H1 (cell line): ENCODE measurements at regions not wholly inside any gene's neighbourhood (a gene's known extent, or its start where the extent isn't known, plus 50 kb on each side); places are given as distances from the start of the nearest gene placed in this dataset.
A peak's percentile ranks its signal among the peaks of the same experiment; 100 is the strongest.

Experiments used
- CTCF ChIA-PET: fragments of 300-600 bp; sonication (Branson Sonifier 250); formaldehyde crosslinking; loops from one replicate; lab custom pipeline; 2021; ENCODE audit not compliant: partially characterized antibody; lab: Charles Lee
- POLR2A ChIA-PET: fragments of 300-600 bp; sonication (Branson Sonifier 250); formaldehyde crosslinking; loops from one replicate; lab custom pipeline; 2021; ENCODE audit warnings: inconsistent platforms; ENCODE audit not compliant: partially characterized antibody; lab: Charles Lee
- DNase-seq, 2 experiments: peaks; one replicate each; pipeline versions ENCODE4 v3.0.0 to v3.0.0-alpha.2; 2010 to 2022; ENCODE audit warnings: low spot score in 2 of 2, low read depth in 1 of 2, mixed read lengths in 1 of 2
- FAIRE-seq: peaks from 2 replicates; lab custom pipeline; 2011; peaks lifted over from hg19 to GRCh38; lab: Jason Lieb, UNC
- H2AFZ ChIP-seq: 2 replicates; pipeline ENCODE4 v1.8.1; 2012; ENCODE audit warnings: low read length, inconsistent platforms
- H2AK5ac ChIP-seq: 2 replicates; pipeline ENCODE4 v1.6.1; 2013; ENCODE audit warnings: low read depth, low read length
- H2BK120ac ChIP-seq: replicated peaks from 2 replicates; pipeline ENCODE3; 2013; ENCODE audit warnings: low read depth, low read length, inconsistent platforms
- H2BK12ac ChIP-seq: 2 replicates; pipeline ENCODE4 v1.6.1; 2013; ENCODE audit warnings: low read depth, low read length
- H2BK15ac ChIP-seq: 2 replicates; pipeline ENCODE4 v1.6.1; 2013; ENCODE audit warnings: low read length
- H2BK20ac ChIP-seq: 2 replicates; pipeline ENCODE4 v1.6.1; 2013; ENCODE audit warnings: low read length
- H2BK5ac ChIP-seq: 2 replicates; pipeline ENCODE4 v1.6.1; 2013; ENCODE audit warnings: low read depth, low read length
- H3K14ac ChIP-seq: 2 replicates; pipeline ENCODE4 v1.6.1; 2013; ENCODE audit warnings: inconsistent platforms; ENCODE audit not compliant: insufficient read length
- H3K18ac ChIP-seq: 2 replicates; pipeline ENCODE4 v1.6.1; 2013; ENCODE audit warnings: low read length; ENCODE audit errors: extremely low read depth
- H3K23ac ChIP-seq: 2 replicates; pipeline ENCODE4 v1.6.1; 2013; ENCODE audit warnings: inconsistent platforms; ENCODE audit not compliant: insufficient read length
- H3K23me2 ChIP-seq: 2 replicates; pipeline ENCODE4 v1.6.1; 2013; ENCODE audit warnings: low read depth, low read length
- H3K27ac ChIP-seq: 2 replicates; pipeline ENCODE4 v1.6.1; 2011; ENCODE audit warnings: low read depth, low read length, inconsistent platforms
- H3K27me3 ChIP-seq, 4 experiments: replicated peaks in 1 of 4; 1 replicate in 1 of 4; 2 replicates in 3 of 4; pipeline versions ENCODE4 v1.6.1 to v1.8.1; 2011 to 2013; ENCODE audit warnings: low read length in 3 of 4, mild to moderate bottlenecking in 3 of 4, inconsistent platforms in 2 of 4, mixed read lengths in 2 of 4, moderate library complexity in 1 of 4; ENCODE audit not compliant: control insufficient read depth in 3 of 4, insufficient read depth in 3 of 4; ENCODE audit errors: extremely low read depth in 1 of 4
- H3K36me3 ChIP-seq, 4 experiments: 2 replicates each; pipeline versions ENCODE4 v1.6.1 to v1.8.1; 2011 to 2013; ENCODE audit warnings: mild to moderate bottlenecking in 4 of 4, low read length in 3 of 4, moderate library complexity in 2 of 4, control low read depth in 1 of 4, inconsistent platforms in 1 of 4; ENCODE audit not compliant: insufficient read depth in 4 of 4, control insufficient read depth in 2 of 4
- H3K4ac ChIP-seq: replicated peaks from 2 replicates; pipeline ENCODE3; 2013; ENCODE audit warnings: low read length, low read depth, mixed read lengths, inconsistent platforms; ENCODE audit not compliant: insufficient read length
- H3K4me1 ChIP-seq, 4 experiments: replicated peaks in 1 of 4; 1 replicate in 1 of 4; 2 replicates in 3 of 4; pipeline versions ENCODE4 v1.6.1 to v1.8.1; 2011 to 2013; ENCODE audit warnings: low read length in 3 of 4, inconsistent platforms in 2 of 4, mixed read lengths in 1 of 4; ENCODE audit not compliant: insufficient read depth in 4 of 4, control insufficient read depth in 3 of 4
- H3K4me2 ChIP-seq, 2 experiments: 2 replicates each; pipeline versions ENCODE4 v1.6.1 to v1.8.1; 2011 to 2013; ENCODE audit warnings: low read depth in 2 of 2, low read length in 2 of 2, control low read depth in 1 of 2, inconsistent platforms in 1 of 2, mild to moderate bottlenecking in 1 of 2; ENCODE audit not compliant: insufficient read depth in 1 of 2
- H3K4me3 ChIP-seq, 4 experiments: fragments of 200-600, 300-600 bp in 1 of 4; sonication (generic), shearing (Covaris generic), sonication (Bioruptor Twin) in 1 of 4; 2 replicates each; pipeline versions ENCODE4 v1.5.1 to v1.8.1; 2011 to 2016; ENCODE audit warnings: low read length in 4 of 4, low read depth in 3 of 4, control low read depth in 2 of 4, inconsistent platforms in 2 of 4, mild to moderate bottlenecking in 2 of 4, mixed read lengths in 1 of 4, moderate library complexity in 1 of 4; ENCODE audit not compliant: insufficient read depth in 2 of 4; ENCODE audit errors: extremely low read depth in 1 of 4
- H3K56ac ChIP-seq: replicated peaks from 2 replicates; pipeline ENCODE3; 2013; ENCODE audit warnings: low read depth, mild to moderate bottlenecking, mixed read lengths, low read length, inconsistent platforms; ENCODE audit not compliant: insufficient read length
- H3K79me1 ChIP-seq: 2 replicates; pipeline ENCODE4 v1.6.1; 2013; ENCODE audit warnings: low read depth, low read length, control low read depth
- H3K79me2 ChIP-seq, 2 experiments: 2 replicates each; pipeline versions ENCODE4 v1.6.1 to v1.8.1; 2012 to 2013; ENCODE audit warnings: low read length in 2 of 2, mild to moderate bottlenecking in 2 of 2, inconsistent platforms in 1 of 2; ENCODE audit not compliant: insufficient read depth in 2 of 2, control insufficient read depth in 1 of 2
- H3K9ac ChIP-seq, 4 experiments: replicated peaks in 1 of 4; 1 replicate in 1 of 4; 2 replicates in 3 of 4; pipeline versions ENCODE4 v1.6.1 to v1.8.1; 2011 to 2013; ENCODE audit warnings: low read depth in 3 of 4, low read length in 3 of 4, control low read depth in 2 of 4, mild to moderate bottlenecking in 2 of 4, moderate library complexity in 2 of 4, inconsistent platforms in 1 of 4; ENCODE audit errors: extremely low read depth in 1 of 4
- H3K9me3 ChIP-seq, 2 experiments: 2 replicates each; pipeline versions ENCODE4 v1.6.1 to v1.8.1; 2012 to 2013; ENCODE audit warnings: mild to moderate bottlenecking in 2 of 2, moderate library complexity in 2 of 2, control low read depth in 1 of 2, inconsistent platforms in 1 of 2, low read depth in 1 of 2, low read length in 1 of 2, mixed read lengths in 1 of 2; ENCODE audit not compliant: insufficient read depth in 2 of 2
- H4K20me1 ChIP-seq, 2 experiments: replicated peaks in 1 of 2; 2 replicates each; pipeline versions ENCODE3 to v1.8.1; 2011 to 2013; ENCODE audit warnings: inconsistent platforms in 2 of 2, low read length in 2 of 2, mild to moderate bottlenecking in 1 of 2; ENCODE audit not compliant: insufficient read depth in 2 of 2, control insufficient read depth in 1 of 2
- H4K5ac ChIP-seq: 2 replicates; pipeline ENCODE4 v1.6.1; 2013; ENCODE audit warnings: low read length, low read depth, mixed read lengths, inconsistent platforms; ENCODE audit not compliant: insufficient read length
- H4K8ac ChIP-seq: 2 replicates; pipeline ENCODE4 v1.8.0; 2013; ENCODE audit warnings: mild to moderate bottlenecking, moderate library complexity, low read length, inconsistent platforms; ENCODE audit not compliant: insufficient read depth; ENCODE audit errors: extremely low read depth
- H4K91ac ChIP-seq: replicated peaks from 2 replicates; pipeline ENCODE3; 2013; ENCODE audit warnings: low read length, mixed read lengths, inconsistent platforms; ENCODE audit not compliant: insufficient read length
- ASH2L ChIP-seq: fragments of 200-600, 300-600 bp; sonication (generic); IDR thresholded peaks from one replicate; pipeline ENCODE4 v1.7.1; 2017; ENCODE audit warnings: low read length
- BACH1 ChIP-seq: IDR thresholded peaks from 2 replicates; pipeline ENCODE4 v1.6.1; 2012; ENCODE audit warnings: low read length, improper control_type of control experiment
- CBX5 ChIP-seq: fragments of 300-800, 300-1000 bp; sonication (generic); IDR thresholded peaks from 2 replicates; pipeline ENCODE4 v1.7.1; 2016; ENCODE audit warnings: antibody characterized with exemption, low read length, low read depth
- CBX8 ChIP-seq: fragments of 300-800, 300-1000 bp; sonication (generic); IDR thresholded peaks from 2 replicates; pipeline ENCODE4 v1.7.1; 2016; ENCODE audit warnings: low read depth, low read length, borderline replicate concordance
- EZH2 ChIP-seq: fragments of 200-600 bp; sonication (generic); IDR thresholded peaks from 2 replicates; pipeline ENCODE4 v1.7.1; 2012; ENCODE audit warnings: low read depth, mild to moderate bottlenecking, moderate library complexity, low read length, inconsistent platforms; ENCODE audit not compliant: severe bottlenecking
- HDAC2 ChIP-seq, 2 experiments: fragments of 300-600 bp in 1 of 2; sonication (generic) in 1 of 2; IDR thresholded peaks; 2 replicates each; pipeline ENCODE4 v1.6.1; 2011 to 2012; ENCODE audit warnings: low read depth in 2 of 2, low read length in 2 of 2, mild to moderate bottlenecking in 2 of 2, moderate library complexity in 2 of 2, borderline replicate concordance in 1 of 2, inconsistent platforms in 1 of 2
- KDM5A ChIP-seq: fragments of 200-600 bp; IDR thresholded peaks from 2 replicates; pipeline ENCODE4 v1.7.1; 2012; ENCODE audit warnings: mild to moderate bottlenecking, low read length, inconsistent platforms, mixed read lengths
- MAFK ChIP-seq: IDR thresholded peaks from 2 replicates; pipeline ENCODE4 v1.6.1; 2012; ENCODE audit warnings: low read depth, mild to moderate bottlenecking, improper control_type of control experiment, low read length
- POLR2A ChIP-seq, 2 experiments: IDR thresholded peaks; 1 replicate in 1 of 2; 2 replicates in 1 of 2; pipeline ENCODE4 v1.6.1; 2011; ENCODE audit warnings: low read depth in 2 of 2, low read length in 2 of 2, mild to moderate bottlenecking in 2 of 2; ENCODE audit errors: control extremely low read depth in 1 of 2
- RAD21 ChIP-seq, 2 experiments: IDR thresholded peaks in 1 of 2; conservative IDR thresholded peaks in 1 of 2; 2 replicates each; pipeline ENCODE4 v1.6.1; 2011; ENCODE audit warnings: low read depth in 2 of 2, low read length in 2 of 2, improper control_type of control experiment in 1 of 2, inconsistent platforms in 1 of 2, mild to moderate bottlenecking in 1 of 2, moderate library complexity in 1 of 2
- SAP30 ChIP-seq: fragments of 300-600 bp; sonication (generic); IDR thresholded peaks from 2 replicates; pipeline ENCODE4 v1.7.1; 2012; ENCODE audit warnings: low read length, moderate library complexity, mild to moderate bottlenecking, inconsistent platforms; ENCODE audit not compliant: insufficient read depth, insufficient replicate concordance
- SIN3A ChIP-seq, 2 experiments: IDR thresholded peaks in 1 of 2; conservative IDR thresholded peaks in 1 of 2; 2 replicates each; pipeline ENCODE4 v1.6.1; 2011 to 2012; ENCODE audit warnings: low read length in 2 of 2, improper control_type of control experiment in 1 of 2, low read depth in 1 of 2, mild to moderate bottlenecking in 1 of 2
- SIX5 ChIP-seq: IDR thresholded peaks from 2 replicates; pipeline ENCODE4 v1.6.1; 2011; ENCODE audit warnings: mild to moderate bottlenecking, low read depth, low read length
- SRF ChIP-seq: IDR thresholded peaks from 2 replicates; pipeline ENCODE4 v1.6.1; 2011; ENCODE audit warnings: mild to moderate bottlenecking, low read depth, low read length, moderate library complexity
- TAF1 ChIP-seq: IDR thresholded peaks from 2 replicates; pipeline ENCODE4 v1.6.1; 2011; ENCODE audit warnings: mild to moderate bottlenecking, low read depth, low read length
- WGBS, 2 experiments: shearing (Covaris generic) in 1 of 2; methylation state at CpG; one replicate each; pipeline versions ENCODE4 v1.1.6 to v1.1.7; 2013 to 2015; ENCODE audit warnings: low lambda C conversion rate in 2 of 2, mixed read lengths in 2 of 2, inconsistent platforms in 1 of 2, low coverage in 1 of 2, missing lambda C conversion rate in 1 of 2; ENCODE audit not compliant: insufficient replicate concordance in 2 of 2, insufficient coverage in 1 of 2, insufficient read length in 1 of 2; ENCODE audit errors: extremely low coverage in 1 of 2, missing lambda C conversion rate in 1 of 2; 5-methylcytosine and 5-hydroxymethylcytosine counted together

- Histone ChIP-seq H2AK5ac (no peak overlapping the region), H4K20me1 (peaks cover 0 to 1% of the 10 kb centered on the region in 2 experiments), H3K27ac (no peak overlapping the region), H3K79me2 (no peaks in the 10 kb centered on the region), H3K4ac (no peak overlapping the region), H2BK20ac (no peak overlapping the region), H3K23ac (no peak overlapping the region), H4K5ac (no peak overlapping the region), H3K36me3 (no peaks in the 10 kb centered on the region), H3K23me2 (no peaks in the 10 kb centered on the region), H3K79me1 (no peaks in the 10 kb centered on the region), H2BK12ac (no peak overlapping the region), H4K8ac (no peak overlapping the region), H4K91ac (no peak overlapping the region), H2BK5ac (no peak overlapping the region), H2AFZ (no peak overlapping the region), H3K9me3 (no peaks in the 10 kb centered on the region), H2BK15ac (no peak overlapping the region), H3K27me3 (no peaks in the 10 kb centered on the region), H3K9ac (no peak overlapping the region), H3K4me1 (no peaks in the 10 kb centered on the region), H3K4me2 (no peak overlapping the region), H3K18ac (no peak overlapping the region), H3K4me3 (no peak overlapping the region), H3K56ac (no peak overlapping the region), H3K14ac (no peak overlapping the region), H2BK120ac (no peak overlapping the region)
- POLR2A ChIA-PET = no interaction called here
- FAIRE-seq (no peak), DNase-seq (peak in 1 of 2 experiments; percentile 3)
- 87% methylated on average over 6 of the region's 6 CpGs; no CpG with 5 or more reads in 1 of the 2 experiments for WGBS, 2 experiments
- CTCF ChIA-PET = interaction anchor here (1.2 to 1.3 kb wide), 2 partner anchors 85 kb away, joined by 3 read pairs; no protein-coding TSS in a partner anchor
- TF ChIP-seq TAF1 (no peak), SAP30 (no peak), RAD21 (IDR thresholded peaks at IDR 0.05 in 1 of 2, conservative IDR thresholded peaks at IDR 0.05 in 1 of 2; ENCODE audit: low read depth in 2 of 2, low read length in 2 of 2) (no peak), SRF (no peak), HDAC2 (IDR thresholded peaks at IDR 0.05; ENCODE audit: borderline replicate concordance in 1 of 2, low read depth in 2 of 2, low read length in 2 of 2) (no peak), SIN3A (conservative IDR thresholded peaks at IDR 0.05 in 1 of 2, IDR thresholded peaks at IDR 0.05 in 1 of 2; ENCODE audit: low read depth in 1 of 2, low read length in 2 of 2) (no peak), CBX8 (no peak), KDM5A (no peak), POLR2A (IDR thresholded peaks at IDR 0.05; ENCODE audit: control extremely low read depth in 1 of 2, low read depth in 2 of 2, low read length in 2 of 2) (no peak), MAFK (no peak), BACH1 (no peak), EZH2 (no peak), SIX5 (no peak), ASH2L (no peak), CBX5 (no peak)
These were observed 243.0 kb upstream of the DIO3 start for GRCh38 chr14:101318271-101318670.
